ENCODE measurements at regions not wholly inside any gene's neighbourhood (a gene's known extent, or its start where the extent isn't known, plus 50 kb on each side); places are given as distances from the start of the nearest gene placed in this dataset.

- ChIA-PET CTCF (interaction anchor here (1.6 kb wide), 1 partner anchor 11 kb away, joined by 5 read pairs; no protein-coding TSS in a partner anchor), POLR2A (ENCODE audit: low non-redundant PET) (no interaction called here)
- TF ChIP-seq, protein P1, sequence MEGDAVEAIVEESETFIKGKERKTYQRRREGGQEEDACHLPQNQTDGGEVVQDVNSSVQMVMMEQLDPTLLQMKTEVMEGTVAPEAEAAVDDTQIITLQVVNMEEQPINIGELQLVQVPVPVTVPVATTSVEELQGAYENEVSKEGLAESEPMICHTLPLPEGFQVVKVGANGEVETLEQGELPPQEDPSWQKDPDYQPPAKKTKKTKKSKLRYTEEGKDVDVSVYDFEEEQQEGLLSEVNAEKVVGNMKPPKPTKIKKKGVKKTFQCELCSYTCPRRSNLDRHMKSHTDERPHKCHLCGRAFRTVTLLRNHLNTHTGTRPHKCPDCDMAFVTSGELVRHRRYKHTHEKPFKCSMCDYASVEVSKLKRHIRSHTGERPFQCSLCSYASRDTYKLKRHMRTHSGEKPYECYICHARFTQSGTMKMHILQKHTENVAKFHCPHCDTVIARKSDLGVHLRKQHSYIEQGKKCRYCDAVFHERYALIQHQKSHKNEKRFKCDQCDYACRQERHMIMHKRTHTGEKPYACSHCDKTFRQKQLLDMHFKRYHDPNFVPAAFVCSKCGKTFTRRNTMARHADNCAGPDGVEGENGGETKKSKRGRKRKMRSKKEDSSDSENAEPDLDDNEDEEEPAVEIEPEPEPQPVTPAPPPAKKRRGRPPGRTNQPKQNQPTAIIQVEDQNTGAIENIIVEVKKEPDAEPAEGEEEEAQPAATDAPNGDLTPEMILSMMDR (conservative IDR thresholded peaks at IDR 0.05; ENCODE audit: low read depth), result no peak
- DNase-seq (ENCODE audit: low spot score), result no peak
- no peak overlapping the region for H3K27ac ChIP-seq
Observed at GRCh38 chr1:25047506-25048240, 117.6 kb upstream of the RUNX3 start.

DNA sequence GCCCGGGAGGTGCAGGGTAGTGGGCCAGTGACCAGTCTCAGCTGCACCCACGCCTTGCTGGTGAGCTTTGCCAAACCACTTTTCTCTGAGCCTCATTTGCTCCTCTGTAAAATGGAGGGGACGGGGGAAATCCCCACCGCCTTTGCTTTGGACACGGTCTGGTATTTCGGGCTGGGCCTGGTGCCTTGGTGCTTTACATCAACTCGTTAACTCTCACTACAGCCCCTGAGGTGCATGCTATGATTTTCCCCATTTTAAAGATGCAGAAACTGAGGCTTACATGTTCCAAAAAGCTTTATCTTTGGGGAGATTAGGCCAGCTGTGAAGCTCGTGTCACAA is 116.1 kb upstream of the RUNX3 start:
- ChIA-PET POLR2A (ENCODE audit: low non-redundant PET) (no interaction called here), CTCF (no interaction called here)
- DNase-seq (ENCODE audit: low spot score), result no peak
- H3K27ac ChIP-seq, result no peak overlapping the region
- TF ChIP-seq, protein P1 (conservative IDR thresholded peaks at IDR 0.05; ENCODE audit: low read depth), result no peak

DNA sequence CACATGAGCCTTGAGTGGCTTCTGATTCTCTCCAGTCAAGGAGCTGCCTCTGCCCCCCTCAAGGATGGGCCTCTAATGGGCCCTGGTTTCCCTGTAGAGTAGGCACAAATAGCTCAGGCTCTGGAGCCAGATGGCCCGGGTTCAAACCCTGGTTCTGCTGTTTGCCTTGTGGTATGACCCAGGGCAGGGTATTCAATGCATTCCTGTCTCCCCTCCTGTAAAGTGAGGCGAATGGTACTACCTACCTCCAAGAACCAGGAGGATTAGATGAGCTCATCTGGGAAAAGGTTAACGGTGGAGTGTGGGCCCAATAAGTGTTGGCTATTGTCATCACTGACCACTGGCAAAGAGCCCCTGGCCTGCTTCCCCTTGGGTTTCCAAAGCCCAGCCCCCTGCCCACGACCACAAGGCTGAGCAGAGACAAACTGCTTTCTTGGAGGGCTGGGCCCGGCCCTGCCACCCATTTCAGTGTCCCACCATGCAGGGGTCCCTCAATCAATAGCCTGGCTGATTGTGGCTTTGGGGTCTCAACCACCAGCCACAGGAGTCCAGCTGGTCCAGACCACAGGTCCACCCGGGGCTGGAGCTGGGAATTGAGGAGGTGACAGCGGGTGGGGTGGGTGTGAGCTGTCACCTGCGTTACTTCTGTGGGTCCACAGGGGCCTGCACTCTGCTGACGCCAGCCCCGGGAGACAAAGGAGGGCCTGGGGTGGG is 115.6 kb upstream of the RUNX3 start:
- no peak overlapping the region for H3K27ac ChIP-seq
- DNase-seq (ENCODE audit: low spot score), result no peak
- POLR2A ChIA-PET (ENCODE audit: low non-redundant PET), result no interaction called here
- TF ChIP-seq, protein P1 (conservative IDR thresholded peaks at IDR 0.05; ENCODE audit: low read depth), result no peak
- CTCF ChIA-PET, result no interaction called here

DNA sequence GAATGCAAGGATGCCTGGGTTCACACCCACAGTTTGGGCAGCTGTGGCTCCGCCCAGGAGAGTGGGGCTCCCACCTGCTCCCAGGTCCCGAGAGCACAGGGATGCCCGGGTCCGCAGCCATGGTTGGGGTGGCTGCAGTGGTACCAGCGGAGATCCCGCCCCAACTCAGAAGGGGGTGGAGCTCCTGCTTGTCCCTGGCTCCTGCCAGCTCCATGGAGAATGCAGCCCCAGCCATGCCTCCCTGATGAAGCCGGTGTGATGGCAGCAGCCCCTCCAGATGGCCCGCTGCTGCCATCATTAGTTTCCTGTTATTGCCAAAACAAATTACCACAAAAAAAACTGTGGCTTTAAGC is 113.1 kb upstream of the RUNX3 start:
- TF ChIP-seq, protein P1 (conservative IDR thresholded peaks at IDR 0.05; ENCODE audit: low read depth), result no peak
- H3K27ac ChIP-seq, result no peak overlapping the region
- no peak for DNase-seq (ENCODE audit: low spot score)
- CTCF ChIA-PET, result no interaction called here
- POLR2A ChIA-PET (ENCODE audit: low non-redundant PET), result interaction anchor here (0.6 kb wide), 1 partner anchor 196 kb away, joined by 8 read pairs; no protein-coding TSS in a partner anchor

DNA sequence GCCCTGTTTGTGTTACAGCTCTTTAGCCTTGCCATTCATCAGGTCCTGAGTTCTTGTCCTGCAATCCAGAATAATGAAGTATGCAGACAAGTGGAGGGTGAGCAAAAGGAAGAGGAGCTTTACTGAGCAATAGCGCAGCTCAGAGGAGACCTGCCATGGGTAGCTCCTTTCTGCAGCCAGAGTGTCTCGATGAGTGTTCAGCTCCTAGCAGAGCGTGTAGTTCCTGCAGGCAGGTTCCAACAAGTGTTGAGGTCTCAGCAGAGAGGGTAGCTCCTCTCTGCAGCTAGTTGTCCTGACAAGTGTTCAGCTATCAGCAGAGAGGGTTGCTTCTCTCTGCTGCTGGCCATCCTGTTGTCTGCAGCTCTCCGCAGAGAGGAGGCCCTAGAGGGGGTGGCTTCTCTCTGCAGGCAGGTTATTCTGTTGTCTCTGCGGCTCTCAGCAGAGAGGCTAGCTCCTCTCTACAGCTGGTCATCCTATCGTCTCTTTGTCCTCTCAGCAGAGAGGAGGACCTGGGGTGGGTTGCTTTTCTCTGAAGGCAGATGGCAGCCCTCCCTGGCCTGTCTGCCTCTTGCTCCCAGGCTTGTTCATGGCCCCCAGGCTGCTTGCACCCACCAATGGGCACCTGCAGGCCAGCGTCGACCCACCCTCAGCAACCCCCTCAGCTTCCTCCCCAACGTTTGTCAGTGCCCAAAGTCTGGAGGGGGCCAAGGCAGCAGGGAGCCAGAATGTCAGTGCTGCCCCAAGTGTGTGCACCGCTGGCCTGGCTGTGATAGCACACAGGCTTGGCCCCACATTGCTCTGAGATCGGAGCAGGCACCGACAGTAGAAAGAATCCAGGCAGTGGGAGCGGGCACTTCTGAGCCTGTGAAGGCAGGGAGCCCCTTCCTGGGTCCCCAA is 112.5 kb upstream of the RUNX3 start:
- ChIA-PET POLR2A (ENCODE audit: low non-redundant PET) (interaction anchor here (0.6 kb wide), 1 partner anchor 196 kb away, joined by 8 read pairs; no protein-coding TSS in a partner anchor), CTCF (interaction anchor here (0.9 kb wide), 1 partner anchor 110 kb away, joined by 4 read pairs; no protein-coding TSS in a partner anchor)
- no peak for DNase-seq (ENCODE audit: low spot score)
- TF ChIP-seq, protein P1 (conservative IDR thresholded peaks at IDR 0.05; ENCODE audit: low read depth), result no peak
- no peak overlapping the region for H3K27ac ChIP-seq

- ChIA-PET POLR2A (ENCODE audit: low non-redundant PET) (no interaction called here), CTCF (interaction anchor here (0.9 kb wide), 1 partner anchor 109 kb away, joined by 4 read pairs; no protein-coding TSS in a partner anchor)
- H3K27ac ChIP-seq, result no peak overlapping the region
- TF ChIP-seq, protein P1 (conservative IDR thresholded peaks at IDR 0.05; ENCODE audit: low read depth), result no peak
- no peak for DNase-seq (ENCODE audit: low spot score)
Observed at GRCh38 chr1:25041916-25042315, 111.8 kb upstream of the RUNX3 start.

Measured in RWPE1 (cell line).